DOHH2 (cell line): ENCODE measurements at regions not wholly inside any gene's neighbourhood (a gene's known extent, or its start where the extent isn't known, plus 50 kb on each side); places are given as distances from the start of the nearest gene placed in this dataset.

Experiments
- EZH2phosphoT487 ChIP-seq: fragments of 200-600 bp; sonication (generic); IDR thresholded peaks from 2 replicates; pipeline ENCODE4 v1.6.1; 2017; ENCODE audit warnings: borderline replicate concordance, mild to moderate bottlenecking, antibody characterized with exemption, low read length, moderate library complexity, mixed read lengths
- TF ChIP-seq, protein P1 (sequence below): fragments of 200-600 bp; sonication (generic); IDR thresholded peaks from one replicate; pipeline ENCODE4 v1.5.1; 2014; ENCODE audit warnings: antibody characterized with exemption, mild to moderate bottlenecking, low read depth, low read length; ENCODE audit not compliant: poor library complexity, severe bottlenecking

- TF ChIP-seq, protein P1, sequence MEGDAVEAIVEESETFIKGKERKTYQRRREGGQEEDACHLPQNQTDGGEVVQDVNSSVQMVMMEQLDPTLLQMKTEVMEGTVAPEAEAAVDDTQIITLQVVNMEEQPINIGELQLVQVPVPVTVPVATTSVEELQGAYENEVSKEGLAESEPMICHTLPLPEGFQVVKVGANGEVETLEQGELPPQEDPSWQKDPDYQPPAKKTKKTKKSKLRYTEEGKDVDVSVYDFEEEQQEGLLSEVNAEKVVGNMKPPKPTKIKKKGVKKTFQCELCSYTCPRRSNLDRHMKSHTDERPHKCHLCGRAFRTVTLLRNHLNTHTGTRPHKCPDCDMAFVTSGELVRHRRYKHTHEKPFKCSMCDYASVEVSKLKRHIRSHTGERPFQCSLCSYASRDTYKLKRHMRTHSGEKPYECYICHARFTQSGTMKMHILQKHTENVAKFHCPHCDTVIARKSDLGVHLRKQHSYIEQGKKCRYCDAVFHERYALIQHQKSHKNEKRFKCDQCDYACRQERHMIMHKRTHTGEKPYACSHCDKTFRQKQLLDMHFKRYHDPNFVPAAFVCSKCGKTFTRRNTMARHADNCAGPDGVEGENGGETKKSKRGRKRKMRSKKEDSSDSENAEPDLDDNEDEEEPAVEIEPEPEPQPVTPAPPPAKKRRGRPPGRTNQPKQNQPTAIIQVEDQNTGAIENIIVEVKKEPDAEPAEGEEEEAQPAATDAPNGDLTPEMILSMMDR = no peak
- no peak for TF ChIP-seq EZH2phosphoT487
Observed at GRCh38 chr3:104886220-104886995, 480.3 kb upstream of the ALCAM start.
